SK-N-MC (cell line): ENCODE measurements at regions not wholly inside any gene's neighbourhood (a gene's known extent, or its start where the extent isn't known, plus 50 kb on each side); places are given as distances from the start of the nearest gene placed in this dataset.

Source experiments
- EZH2 ChIP-seq: fragments of 200-600 bp; sonication (generic); IDR thresholded peaks from one replicate; pipeline ENCODE4 v1.6.1; 2017; ENCODE audit warnings: antibody characterized with exemption
- FOXP2 ChIP-seq: optimal IDR thresholded peaks from 2 replicates; pipeline ENCODE3; 2011; ENCODE audit warnings: mild to moderate bottlenecking, moderate library complexity; ENCODE audit not compliant: insufficient read depth; ENCODE audit errors: extremely low read length, control extremely low read depth
- POLR2AphosphoS5 ChIP-seq: IDR thresholded peaks from 2 replicates; pipeline ENCODE4 v1.6.1; 2012; ENCODE audit warnings: mild to moderate bottlenecking, low read depth, low read length, borderline replicate concordance

- TF ChIP-seq EZH2, result no peak
- no peak for TF ChIP-seq POLR2AphosphoS5
- TF ChIP-seq FOXP2, result no peak
Measured at GRCh38 chr7:1342090-1342640, 109.5 kb downstream of the UNCX start.
